ENCODE measurements at regions not wholly inside any gene's neighbourhood (a gene's known extent, or its start where the extent isn't known, plus 50 kb on each side); places are given as distances from the start of the nearest gene placed in this dataset.

- no peak for DNase-seq (ENCODE audit: extremely low read depth, low read depth)
- TF ChIP-seq CTCF (IDR thresholded peaks at IDR 0.05; ENCODE audit: low read depth, low read length) = no peak
These were observed 254.1 kb upstream of the RXFP2 start for GRCh38 chr13:31485183-31485582.

- DNase-seq (ENCODE audit: extremely low read depth, low read depth) = no peak
- no peak for TF ChIP-seq CTCF (IDR thresholded peaks at IDR 0.05; ENCODE audit: low read depth, low read length)
These were observed 253.7 kb upstream of the RXFP2 start for GRCh38 chr13:31485651-31486051.

GRCh38 chr13:31495336-31495735, 244.0 kb upstream of the RXFP2 start:
- DNase-seq (ENCODE audit: extremely low read depth, low read depth) = no peak

GRCh38 chr13:31499274-31499673, 240.1 kb upstream of the RXFP2 start:
- TF ChIP-seq CTCF (IDR thresholded peaks at IDR 0.05; ENCODE audit: low read depth, low read length) = no peak
- no peak for DNase-seq (ENCODE audit: extremely low read depth, low read depth)

More at GRCh38 chr13:31495336-31495735, 244.0 kb upstream of the RXFP2 start:
- TF ChIP-seq CTCF (IDR thresholded peaks at IDR 0.05; ENCODE audit: low read depth, low read length) = no peak

GRCh38 chr13:31503626-31504025, 235.7 kb upstream of the RXFP2 start:
- TF ChIP-seq CTCF (IDR thresholded peaks at IDR 0.05; ENCODE audit: low read depth, low read length) = no peak
- no peak for DNase-seq (ENCODE audit: extremely low read depth, low read depth)

- TF ChIP-seq CTCF (IDR thresholded peaks at IDR 0.05; ENCODE audit: low read depth, low read length) = no peak
- DNase-seq (ENCODE audit: extremely low read depth, low read depth) = no peak
These were observed 234.4 kb upstream of the RXFP2 start for GRCh38 chr13:31504918-31505317.

- no peak for DNase-seq (ENCODE audit: extremely low read depth, low read depth)
- TF ChIP-seq CTCF (IDR thresholded peaks at IDR 0.05; ENCODE audit: low read depth, low read length) = no peak
These were observed 227.0 kb upstream of the RXFP2 start for GRCh38 chr13:31512331-31512730.

Measured in AG09319 (cell line).